Transverse colon (tissue), 4 donors: ENCODE measurements at regions not wholly inside any gene's neighbourhood (a gene's known extent, or its start where the extent isn't known, plus 50 kb on each side); places are given as distances from the start of the nearest gene placed in this dataset.

Experiments
- POLR2A ChIP-seq: fragments of 450-650 bp; IDR thresholded peaks from one replicate; pipeline ENCODE4 v1.6.1; 2016; ENCODE audit warnings: antibody characterized with exemption, mild to moderate bottlenecking, moderate library complexity
- POLR2AphosphoS5 ChIP-seq, 3 donors: sonication (generic); formaldehyde crosslinking; IDR thresholded peaks; one replicate each; pipeline ENCODE4 v1.6.1; 2016; ENCODE audit warnings: antibody characterized with exemption in 3 of 3
- TF ChIP-seq, protein P1 (sequence below), 5 experiments: fragments of 200-600 bp in 3 of 5; fragments of 450-650 bp in 2 of 5; sonication (generic) in 3 of 5; IDR thresholded peaks; 1 replicate in 2 of 5; 2 replicates in 3 of 5; pipeline ENCODE4 v1.5.1; 2016 to 2017; ENCODE audit warnings: antibody characterized with exemption in 5 of 5, inconsistent platforms in 3 of 5, mild to moderate bottlenecking in 2 of 5, moderate library complexity in 1 of 5

DNA sequence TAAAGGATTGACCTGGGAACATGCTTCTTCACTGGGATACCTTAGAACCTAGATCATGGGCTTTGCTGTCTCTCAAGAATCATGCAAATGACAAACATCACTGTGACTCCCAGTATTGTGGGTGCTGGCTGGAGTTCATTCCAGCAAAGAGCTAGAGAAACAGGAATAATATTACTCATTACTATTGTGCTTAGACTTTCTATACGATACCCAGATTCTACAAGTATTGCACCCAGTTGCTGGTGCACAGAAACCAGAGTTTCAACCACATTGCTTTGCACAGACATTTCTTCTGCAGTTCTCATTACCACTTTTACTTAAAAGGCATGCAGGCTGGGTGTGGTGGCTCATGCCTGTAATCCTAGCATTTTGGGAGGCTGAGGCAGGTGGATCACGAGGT lies 220.4 kb upstream of the ZNF217 start:
- TF ChIP-seq POLR2AphosphoS5 (IDR thresholded peaks at IDR 0.05) (no peak), POLR2A (no peak)
- TF ChIP-seq, protein P1, sequence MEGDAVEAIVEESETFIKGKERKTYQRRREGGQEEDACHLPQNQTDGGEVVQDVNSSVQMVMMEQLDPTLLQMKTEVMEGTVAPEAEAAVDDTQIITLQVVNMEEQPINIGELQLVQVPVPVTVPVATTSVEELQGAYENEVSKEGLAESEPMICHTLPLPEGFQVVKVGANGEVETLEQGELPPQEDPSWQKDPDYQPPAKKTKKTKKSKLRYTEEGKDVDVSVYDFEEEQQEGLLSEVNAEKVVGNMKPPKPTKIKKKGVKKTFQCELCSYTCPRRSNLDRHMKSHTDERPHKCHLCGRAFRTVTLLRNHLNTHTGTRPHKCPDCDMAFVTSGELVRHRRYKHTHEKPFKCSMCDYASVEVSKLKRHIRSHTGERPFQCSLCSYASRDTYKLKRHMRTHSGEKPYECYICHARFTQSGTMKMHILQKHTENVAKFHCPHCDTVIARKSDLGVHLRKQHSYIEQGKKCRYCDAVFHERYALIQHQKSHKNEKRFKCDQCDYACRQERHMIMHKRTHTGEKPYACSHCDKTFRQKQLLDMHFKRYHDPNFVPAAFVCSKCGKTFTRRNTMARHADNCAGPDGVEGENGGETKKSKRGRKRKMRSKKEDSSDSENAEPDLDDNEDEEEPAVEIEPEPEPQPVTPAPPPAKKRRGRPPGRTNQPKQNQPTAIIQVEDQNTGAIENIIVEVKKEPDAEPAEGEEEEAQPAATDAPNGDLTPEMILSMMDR (IDR thresholded peaks at IDR 0.05) = no peak
